Liver (tissue), 8 donors: ENCODE measurements at regions not wholly inside any gene's neighbourhood (a gene's known extent, or its start where the extent isn't known, plus 50 kb on each side); places are given as distances from the start of the nearest gene placed in this dataset.

Source experiments
- DNase-seq: peaks from one replicate; pipeline ENCODE4 v3.0.0-alpha.2; 2017; ENCODE audit warnings: low spot score
- H3K27ac ChIP-seq, 2 donors: one replicate each; pipeline ENCODE4 v1.7.0; 2013; ENCODE audit warnings: inconsistent platforms in 2 of 2, low read length in 2 of 2, control low read depth in 1 of 2, low read depth in 1 of 2, mild to moderate bottlenecking in 1 of 2
- H3K27me3 ChIP-seq, 4 donors: one replicate each; pipeline versions ENCODE4 v1.6.1 to v1.7.0; 2013; ENCODE audit warnings: low read length in 3 of 4, inconsistent platforms in 1 of 4, mild to moderate bottlenecking in 1 of 4, moderate library complexity in 1 of 4; ENCODE audit not compliant: control insufficient read depth in 4 of 4, insufficient read depth in 4 of 4
- H3K36me3 ChIP-seq, 4 donors: one replicate each; pipeline versions ENCODE4 v1.6.1 to v1.7.0; 2013; ENCODE audit warnings: low read length in 3 of 4, mild to moderate bottlenecking in 3 of 4, low read depth in 1 of 4, moderate library complexity in 1 of 4; ENCODE audit not compliant: control insufficient read depth in 4 of 4, insufficient read depth in 3 of 4
- H3K4me1 ChIP-seq, 4 donors: one replicate each; pipeline versions ENCODE4 v1.6.1 to v1.7.0; 2013; ENCODE audit warnings: low read length in 3 of 4, mild to moderate bottlenecking in 3 of 4, moderate library complexity in 1 of 4; ENCODE audit not compliant: control insufficient read depth in 4 of 4, insufficient read depth in 4 of 4
- H3K4me3 ChIP-seq, 3 donors: one replicate each; pipeline versions ENCODE4 v1.6.1 to v1.7.0; 2013; ENCODE audit warnings: low read length in 3 of 3, control low read depth in 1 of 3, low read depth in 1 of 3, mild to moderate bottlenecking in 1 of 3
- H3K9ac ChIP-seq, 2 donors: one replicate each; pipeline ENCODE4 v1.7.0; 2013; ENCODE audit warnings: low read length in 2 of 2, mild to moderate bottlenecking in 2 of 2, moderate library complexity in 2 of 2, control low read depth in 1 of 2, low read depth in 1 of 2
- H3K9me3 ChIP-seq, 4 donors: one replicate each; pipeline versions ENCODE4 v1.6.1 to v1.7.0; 2013; ENCODE audit warnings: low read length in 3 of 4; ENCODE audit not compliant: control insufficient read depth in 4 of 4
- ATF3 ChIP-seq: IDR thresholded peaks from 2 replicates; pipeline ENCODE4 v1.6.1; 2016; ENCODE audit warnings: antibody characterized with exemption
- CTCF ChIP-seq: fragments of 150-350 bp; IDR thresholded peaks from 2 replicates; pipeline ENCODE4 v1.5.1; 2017; ENCODE audit warnings: improper control_type of control experiment, low read depth, low read length; ENCODE audit not compliant: missing input control
- EGR1 ChIP-seq, 2 donors: IDR thresholded peaks; 2 replicates each; pipeline ENCODE4 v1.6.1; 2016 to 2018; ENCODE audit warnings: antibody characterized with exemption in 2 of 2, low read depth in 2 of 2
- FOXA1 ChIP-seq: IDR thresholded peaks from 2 replicates; pipeline ENCODE4 v1.6.1; 2016; ENCODE audit warnings: antibody characterized with exemption
- FOXA2 ChIP-seq: IDR thresholded peaks from 2 replicates; pipeline ENCODE4 v1.6.1; 2016; ENCODE audit warnings: antibody characterized with exemption
- GABPA ChIP-seq, 2 donors: IDR thresholded peaks in 1 of 2; conservative IDR thresholded peaks in 1 of 2; 2 replicates each; pipeline ENCODE4 v1.6.1; 2016; ENCODE audit warnings: antibody characterized with exemption in 2 of 2, mild to moderate bottlenecking in 1 of 2, moderate library complexity in 1 of 2
- HNF4A ChIP-seq, 2 donors: conservative IDR thresholded peaks; 2 replicates each; pipeline ENCODE4 v1.6.1; 2016; ENCODE audit warnings: antibody characterized with exemption in 2 of 2, mild to moderate bottlenecking in 2 of 2
- HNF4G ChIP-seq: IDR thresholded peaks from 2 replicates; pipeline ENCODE4 v1.6.1; 2016; ENCODE audit warnings: antibody characterized with exemption
- JUND ChIP-seq, 2 donors: IDR thresholded peaks; 2 replicates each; pipeline ENCODE4 v1.6.1; 2016; ENCODE audit warnings: antibody characterized with exemption in 2 of 2
- MAX ChIP-seq: IDR thresholded peaks from 2 replicates; pipeline ENCODE4 v1.6.1; 2016; ENCODE audit warnings: antibody characterized with exemption
- RAD21 ChIP-seq, 2 donors: IDR thresholded peaks; 2 replicates each; pipeline ENCODE4 v1.6.1; 2016; ENCODE audit warnings: antibody characterized with exemption in 2 of 2, mild to moderate bottlenecking in 2 of 2
- RXRA ChIP-seq, 2 donors: IDR thresholded peaks; 2 replicates each; pipeline ENCODE4 v1.6.1; 2017 to 2018; ENCODE audit warnings: antibody characterized with exemption in 2 of 2, mild to moderate bottlenecking in 1 of 2
- SP1 ChIP-seq: IDR thresholded peaks from 2 replicates; pipeline ENCODE4 v1.6.1; 2018; ENCODE audit warnings: antibody characterized with exemption, mild to moderate bottlenecking
- TAF1 ChIP-seq: conservative IDR thresholded peaks from 2 replicates; pipeline ENCODE4 v1.6.1; 2016; ENCODE audit warnings: antibody characterized with exemption, mild to moderate bottlenecking
- YY1 ChIP-seq: IDR thresholded peaks from 2 replicates; pipeline ENCODE4 v1.6.1; 2016; ENCODE audit warnings: antibody characterized with exemption, mild to moderate bottlenecking
- ZBTB33 ChIP-seq: IDR thresholded peaks from 2 replicates; pipeline ENCODE4 v1.6.1; 2016; ENCODE audit warnings: antibody characterized with exemption
- WGBS: extraction: QIAGEN DNeasy Blood & Tissue Kit; methylation state at CpG from one replicate; pipeline ENCODE4 v1.1.7; 2013; 5-methylcytosine and 5-hydroxymethylcytosine counted together
- donor health status: healthy.
- donor health status: healthy.
- donor health status: healthy.
- donor health status: healthy.
- donor health status: healthy.

- no peaks in the 10 kb centered on the region for H3K27me3 ChIP-seq
- 81% methylated on average over 4 of the region's 4 CpGs for WGBS
- DNase-seq: no peak
Observed at GRCh38 chr10:78623578-78624215, 445.1 kb upstream of the ZMIZ1 start.

GRCh38 chr10:78624791-78625190 is 444.0 kb upstream of the ZMIZ1 start:
- 89% methylated on average over 2 of the region's 2 CpGs for WGBS
- Histone ChIP-seq H3K27me3 (no peaks in the 10 kb centered on the region), H3K9me3 (no peaks in the 10 kb centered on the region), H3K9ac (no peak overlapping the region), H3K36me3 (no peaks in the 10 kb centered on the region), H3K4me1 (peaks cover 3 to 7% (median 4%) of the 10 kb centered on the region in 4 donors), H3K4me3 (no peak overlapping the region), H3K27ac (no peak overlapping the region)
- DNase-seq: no peak
- no peak for TF ChIP-seq JUND (IDR thresholded peaks at IDR 0.05)
- no peak for TF ChIP-seq RXRA (IDR thresholded peaks at IDR 0.05)
- TF ChIP-seq FOXA2: no peak
- TF ChIP-seq CTCF: no peak
- no peak for TF ChIP-seq TAF1
- TF ChIP-seq MAX: no peak
- TF ChIP-seq SP1: no peak
- no peak for TF ChIP-seq FOXA1
- TF ChIP-seq GABPA (IDR thresholded peaks at IDR 0.05 in 1 of 2, conservative IDR thresholded peaks at IDR 0.05 in 1 of 2): no peak
- TF ChIP-seq RAD21 (IDR thresholded peaks at IDR 0.05): no peak
- TF ChIP-seq EGR1 (IDR thresholded peaks at IDR 0.05; ENCODE audit: low read depth in 2 of 2): no peak
- no peak for TF ChIP-seq HNF4A (conservative IDR thresholded peaks at IDR 0.05)
- TF ChIP-seq ATF3: no peak
- TF ChIP-seq YY1: no peak
- no peak for TF ChIP-seq ZBTB33

More at GRCh38 chr10:78623578-78624215, 445.1 kb upstream of the ZMIZ1 start:
- no peak overlapping the region for H3K9ac ChIP-seq
- no peaks in the 10 kb centered on the region for H3K36me3 ChIP-seq
- no peak overlapping the region for H3K27ac ChIP-seq
- TF ChIP-seq RAD21 (IDR thresholded peaks at IDR 0.05) (no peak), MAX (no peak), ATF3 (no peak), HNF4G (no peak), JUND (IDR thresholded peaks at IDR 0.05) (no peak), CTCF (no peak), GABPA (IDR thresholded peaks at IDR 0.05 in 1 of 2, conservative IDR thresholded peaks at IDR 0.05 in 1 of 2) (no peak)
- no peaks in the 10 kb centered on the region for H3K9me3 ChIP-seq
- no peaks in the 10 kb centered on the region for H3K4me1 ChIP-seq
- no peak overlapping the region for H3K4me3 ChIP-seq
